ENCODE measurements at regions not wholly inside any gene's neighbourhood (a gene's known extent, or its start where the extent isn't known, plus 50 kb on each side); places are given as distances from the start of the nearest gene placed in this dataset.

DNA sequence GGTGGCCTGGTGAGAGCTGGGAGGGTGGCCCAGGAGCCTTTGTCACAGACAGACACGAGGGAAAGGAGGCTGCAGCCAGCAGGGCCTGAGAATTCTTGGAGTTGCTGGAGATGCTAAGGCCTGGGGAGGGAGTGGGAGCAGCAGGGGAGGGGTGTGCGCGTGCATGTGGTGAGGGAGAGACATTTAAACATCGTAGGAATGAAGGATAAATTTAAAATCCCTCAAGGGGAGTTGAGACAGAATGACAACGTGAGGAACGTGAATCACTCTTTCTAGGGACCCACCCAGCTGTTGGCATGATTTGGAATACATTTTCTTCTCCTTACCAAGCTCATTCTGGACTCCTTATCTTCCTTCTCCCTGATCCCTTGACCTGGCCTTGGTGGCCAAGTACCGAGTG is 73.3 kb upstream of the CACNA1E start (continued):
- TF ChIP-seq, protein P1, sequence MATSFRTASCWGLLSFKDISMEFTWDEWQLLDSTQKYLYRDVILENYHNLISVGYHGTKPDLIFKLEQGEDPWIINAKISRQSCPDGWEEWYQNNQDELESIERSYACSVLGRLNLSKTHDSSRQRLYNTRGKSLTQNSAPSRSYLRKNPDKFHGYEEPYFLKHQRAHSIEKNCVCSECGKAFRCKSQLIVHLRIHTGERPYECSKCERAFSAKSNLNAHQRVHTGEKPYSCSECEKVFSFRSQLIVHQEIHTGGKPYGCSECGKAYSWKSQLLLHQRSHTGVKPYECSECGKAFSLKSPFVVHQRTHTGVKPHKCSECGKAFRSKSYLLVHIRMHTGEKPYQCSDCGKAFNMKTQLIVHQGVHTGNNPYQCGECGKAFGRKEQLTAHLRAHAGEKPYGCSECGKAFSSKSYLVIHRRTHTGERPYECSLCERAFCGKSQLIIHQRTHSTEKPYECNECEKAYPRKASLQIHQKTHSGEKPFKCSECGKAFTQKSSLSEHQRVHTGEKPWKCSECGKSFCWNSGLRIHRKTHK (tag by site-specific recombination; IDR thresholded peaks at IDR 0.05), result no peak
- TF ChIP-seq ZNF19 (tag by site-specific recombination; IDR thresholded peaks at IDR 0.05; ENCODE audit: low read depth) (no peak), HOXA7 (CRISPR knock-in tag; IDR thresholded peaks at IDR 0.05; ENCODE audit: borderline replicate concordance) (no peak), ZNF391 (tag by site-specific recombination; IDR thresholded peaks at IDR 0.05; ENCODE audit: borderline replicate concordance, low read depth) (no peak)
- TF ChIP-seq, protein P2, sequence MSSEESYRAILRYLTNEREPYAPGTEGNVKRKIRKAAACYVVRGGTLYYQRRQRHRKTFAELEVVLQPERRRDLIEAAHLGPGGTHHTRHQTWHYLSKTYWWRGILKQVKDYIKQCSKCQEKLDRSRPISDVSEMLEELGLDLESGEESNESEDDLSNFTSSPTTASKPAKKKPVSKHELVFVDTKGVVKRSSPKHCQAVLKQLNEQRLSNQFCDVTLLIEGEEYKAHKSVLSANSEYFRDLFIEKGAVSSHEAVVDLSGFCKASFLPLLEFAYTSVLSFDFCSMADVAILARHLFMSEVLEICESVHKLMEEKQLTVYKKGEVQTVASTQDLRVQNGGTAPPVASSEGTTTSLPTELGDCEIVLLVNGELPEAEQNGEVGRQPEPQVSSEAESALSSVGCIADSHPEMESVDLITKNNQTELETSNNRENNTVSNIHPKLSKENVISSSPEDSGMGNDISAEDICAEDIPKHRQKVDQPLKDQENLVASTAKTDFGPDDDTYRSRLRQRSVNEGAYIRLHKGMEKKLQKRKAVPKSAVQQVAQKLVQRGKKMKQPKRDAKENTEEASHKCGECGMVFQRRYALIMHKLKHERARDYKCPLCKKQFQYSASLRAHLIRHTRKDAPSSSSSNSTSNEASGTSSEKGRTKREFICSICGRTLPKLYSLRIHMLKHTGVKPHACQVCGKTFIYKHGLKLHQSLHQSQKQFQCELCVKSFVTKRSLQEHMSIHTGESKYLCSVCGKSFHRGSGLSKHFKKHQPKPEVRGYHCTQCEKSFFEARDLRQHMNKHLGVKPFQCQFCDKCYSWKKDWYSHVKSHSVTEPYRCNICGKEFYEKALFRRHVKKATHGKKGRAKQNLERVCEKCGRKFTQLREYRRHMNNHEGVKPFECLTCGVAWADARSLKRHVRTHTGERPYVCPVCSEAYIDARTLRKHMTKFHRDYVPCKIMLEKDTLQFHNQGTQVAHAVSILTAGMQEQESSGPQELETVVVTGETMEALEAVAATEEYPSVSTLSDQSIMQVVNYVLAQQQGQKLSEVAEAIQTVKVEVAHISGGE (tag by site-specific recombination; conservative IDR thresholded peaks at IDR 0.05; ENCODE audit: low read depth), result no peak
- TF ChIP-seq, protein P3, sequence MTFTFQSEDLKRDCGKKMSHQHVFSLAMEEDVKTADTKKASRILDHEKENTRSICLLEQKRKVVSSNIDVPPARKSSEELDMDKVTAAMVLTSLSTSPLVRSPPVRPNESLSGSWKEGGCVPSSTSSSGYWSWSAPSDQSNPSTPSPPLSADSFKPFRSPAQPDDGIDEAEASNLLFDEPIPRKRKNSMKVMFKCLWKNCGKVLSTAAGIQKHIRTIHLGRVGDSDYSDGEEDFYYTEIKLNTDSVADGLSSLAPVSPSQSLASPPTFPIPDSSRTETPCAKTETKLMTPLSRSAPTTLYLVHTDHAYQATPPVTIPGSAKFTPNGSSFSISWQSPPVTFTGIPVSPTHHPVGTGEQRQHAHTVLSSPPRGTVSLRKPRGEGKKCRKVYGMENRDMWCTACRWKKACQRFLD (tag by site-specific recombination; IDR thresholded peaks at IDR 0.05), result no peak

DNA sequence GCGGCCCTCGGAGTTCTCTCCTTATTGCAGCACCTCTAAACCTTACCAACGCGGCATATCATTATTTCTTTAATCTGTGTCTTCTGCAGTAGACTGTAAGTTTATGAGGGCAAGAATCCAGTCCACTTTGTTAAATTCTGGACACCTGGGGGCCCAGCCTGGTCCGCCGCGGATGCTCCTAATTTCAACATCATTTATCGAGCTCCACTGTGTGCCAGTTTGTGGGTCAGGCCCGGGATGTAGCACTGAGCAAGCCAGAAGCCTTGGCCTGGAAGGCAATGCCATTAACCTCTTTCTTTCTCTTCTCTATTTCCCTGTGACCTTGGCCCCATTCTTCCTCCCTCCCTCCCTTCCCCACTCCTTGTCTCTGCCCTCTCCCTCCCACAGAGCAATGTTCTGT is 70.6 kb upstream of the CACNA1E start:
- H3K9me3 ChIP-seq (ENCODE audit: control insufficient read depth, insufficient read depth, low read depth, low read length), result no peaks in the 10 kb centered on the region
- no peaks in the 10 kb centered on the region for H3K36me3 ChIP-seq (ENCODE audit: control insufficient read depth in 2 of 2, insufficient read depth in 1 of 2, low read length in 2 of 2)
- no peak overlapping the region for H3K4me3 ChIP-seq (ENCODE audit: low read depth, low read length)
- CTCF ChIA-PET, result no interaction called here
- H3K27ac ChIP-seq (ENCODE audit: extremely low read depth, low read depth, low read length), result no peak overlapping the region
- TF ChIP-seq, protein P4, sequence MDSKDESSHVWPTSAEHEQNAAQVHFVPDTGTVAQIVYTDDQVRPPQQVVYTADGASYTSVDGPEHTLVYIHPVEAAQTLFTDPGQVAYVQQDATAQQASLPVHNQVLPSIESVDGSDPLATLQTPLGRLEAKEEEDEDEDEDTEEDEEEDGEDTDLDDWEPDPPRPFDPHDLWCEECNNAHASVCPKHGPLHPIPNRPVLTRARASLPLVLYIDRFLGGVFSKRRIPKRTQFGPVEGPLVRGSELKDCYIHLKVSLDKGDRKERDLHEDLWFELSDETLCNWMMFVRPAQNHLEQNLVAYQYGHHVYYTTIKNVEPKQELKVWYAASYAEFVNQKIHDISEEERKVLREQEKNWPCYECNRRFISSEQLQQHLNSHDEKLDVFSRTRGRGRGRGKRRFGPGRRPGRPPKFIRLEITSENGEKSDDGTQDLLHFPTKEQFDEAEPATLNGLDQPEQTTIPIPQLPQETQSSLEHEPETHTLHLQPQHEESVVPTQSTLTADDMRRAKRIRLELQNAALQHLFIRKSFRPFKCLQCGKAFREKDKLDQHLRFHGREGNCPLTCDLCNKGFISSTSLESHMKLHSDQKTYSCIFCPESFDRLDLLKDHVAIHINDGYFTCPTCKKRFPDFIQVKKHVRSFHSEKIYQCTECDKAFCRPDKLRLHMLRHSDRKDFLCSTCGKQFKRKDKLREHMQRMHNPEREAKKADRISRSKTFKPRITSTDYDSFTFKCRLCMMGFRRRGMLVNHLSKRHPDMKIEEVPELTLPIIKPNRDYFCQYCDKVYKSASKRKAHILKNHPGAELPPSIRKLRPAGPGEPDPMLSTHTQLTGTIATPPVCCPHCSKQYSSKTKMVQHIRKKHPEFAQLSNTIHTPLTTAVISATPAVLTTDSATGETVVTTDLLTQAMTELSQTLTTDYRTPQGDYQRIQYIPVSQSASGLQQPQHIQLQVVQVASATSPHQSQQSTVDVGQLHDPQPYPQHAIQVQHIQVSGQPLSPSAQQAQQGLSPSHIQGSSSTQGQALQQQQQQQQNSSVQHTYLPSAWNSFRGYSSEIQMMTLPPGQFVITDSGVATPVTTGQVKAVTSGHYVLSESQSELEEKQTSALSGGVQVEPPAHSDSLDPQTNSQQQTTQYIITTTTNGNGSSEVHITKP (tag by site-specific recombination; IDR thresholded peaks at IDR 0.05), result no peak
- TF ChIP-seq GLI2 (tag by site-specific recombination; IDR thresholded peaks at IDR 0.05; ENCODE audit: borderline replicate concordance, low read depth), result no peak
- TF ChIP-seq, protein P5, sequence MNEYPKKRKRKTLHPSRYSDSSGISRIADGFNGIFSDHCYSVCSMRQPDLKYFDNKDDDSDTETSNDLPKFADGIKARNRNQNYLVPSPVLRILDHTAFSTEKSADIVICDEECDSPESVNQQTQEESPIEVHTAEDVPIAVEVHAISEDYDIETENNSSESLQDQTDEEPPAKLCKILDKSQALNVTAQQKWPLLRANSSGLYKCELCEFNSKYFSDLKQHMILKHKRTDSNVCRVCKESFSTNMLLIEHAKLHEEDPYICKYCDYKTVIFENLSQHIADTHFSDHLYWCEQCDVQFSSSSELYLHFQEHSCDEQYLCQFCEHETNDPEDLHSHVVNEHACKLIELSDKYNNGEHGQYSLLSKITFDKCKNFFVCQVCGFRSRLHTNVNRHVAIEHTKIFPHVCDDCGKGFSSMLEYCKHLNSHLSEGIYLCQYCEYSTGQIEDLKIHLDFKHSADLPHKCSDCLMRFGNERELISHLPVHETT (tag by site-specific recombination; IDR thresholded peaks at IDR 0.05), result no peak
- TF ChIP-seq, protein P6, sequence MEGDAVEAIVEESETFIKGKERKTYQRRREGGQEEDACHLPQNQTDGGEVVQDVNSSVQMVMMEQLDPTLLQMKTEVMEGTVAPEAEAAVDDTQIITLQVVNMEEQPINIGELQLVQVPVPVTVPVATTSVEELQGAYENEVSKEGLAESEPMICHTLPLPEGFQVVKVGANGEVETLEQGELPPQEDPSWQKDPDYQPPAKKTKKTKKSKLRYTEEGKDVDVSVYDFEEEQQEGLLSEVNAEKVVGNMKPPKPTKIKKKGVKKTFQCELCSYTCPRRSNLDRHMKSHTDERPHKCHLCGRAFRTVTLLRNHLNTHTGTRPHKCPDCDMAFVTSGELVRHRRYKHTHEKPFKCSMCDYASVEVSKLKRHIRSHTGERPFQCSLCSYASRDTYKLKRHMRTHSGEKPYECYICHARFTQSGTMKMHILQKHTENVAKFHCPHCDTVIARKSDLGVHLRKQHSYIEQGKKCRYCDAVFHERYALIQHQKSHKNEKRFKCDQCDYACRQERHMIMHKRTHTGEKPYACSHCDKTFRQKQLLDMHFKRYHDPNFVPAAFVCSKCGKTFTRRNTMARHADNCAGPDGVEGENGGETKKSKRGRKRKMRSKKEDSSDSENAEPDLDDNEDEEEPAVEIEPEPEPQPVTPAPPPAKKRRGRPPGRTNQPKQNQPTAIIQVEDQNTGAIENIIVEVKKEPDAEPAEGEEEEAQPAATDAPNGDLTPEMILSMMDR (tag by site-specific recombination; IDR thresholded peaks at IDR 0.05), result no peak
- POLR2A ChIA-PET, result no interaction called here
- no peaks in the 10 kb centered on the region for H3K4me1 ChIP-seq (ENCODE audit: control insufficient read depth, insufficient read depth, low read length)
